Bronchial epithelial cell (primary cell): ENCODE measurements at regions not wholly inside any gene's neighbourhood (a gene's known extent, or its start where the extent isn't known, plus 50 kb on each side); places are given as distances from the start of the nearest gene placed in this dataset.
A peak's percentile ranks its signal among the peaks of the same experiment; 100 is the strongest.

Experiments used
- DNase-seq: peaks from one replicate; pipeline ENCODE4 v3.0.0-alpha.2; 2010; ENCODE audit warnings: low read depth
- FAIRE-seq: peaks from 2 replicates; lab custom pipeline; 2011; peaks lifted over from hg19 to GRCh38; lab: Jason Lieb, UNC
- H3K27me3 ChIP-seq: 2 replicates; pipeline ENCODE4 v1.5.1; 2011; ENCODE audit warnings: low read length; ENCODE audit not compliant: control insufficient read depth, insufficient read depth
- H3K36me3 ChIP-seq: 2 replicates; pipeline ENCODE4 v1.5.1; 2011; ENCODE audit warnings: low read length; ENCODE audit not compliant: control insufficient read depth, insufficient read depth
- H3K4me3 ChIP-seq: 2 replicates; pipeline ENCODE4 v1.5.1; 2011; ENCODE audit warnings: mild to moderate bottlenecking, low read depth, low read length, control low read depth
- CTCF ChIP-seq: IDR thresholded peaks from 2 replicates; pipeline ENCODE4 v1.5.1; 2011; ENCODE audit warnings: mild to moderate bottlenecking, moderate library complexity, low read length, control low read depth, inconsistent platforms; ENCODE audit not compliant: insufficient read depth, severe bottlenecking

- Histone ChIP-seq H3K36me3 (no peaks in the 10 kb centered on the region), H3K4me3 (no peak overlapping the region), H3K27me3 (no peaks in the 10 kb centered on the region)
- DNase-seq, result no peak
- no peak for TF ChIP-seq CTCF
- no peak for FAIRE-seq
These were observed 317.3 kb downstream of the AJAP1 start for GRCh38 chr1:4971666-4972065.

- H3K36me3 ChIP-seq, result no peaks in the 10 kb centered on the region
- no peaks in the 10 kb centered on the region for H3K27me3 ChIP-seq
- TF ChIP-seq CTCF, result no peak
- no peak for FAIRE-seq
- DNase-seq, result no peak
- H3K4me3 ChIP-seq, result no peak overlapping the region
These were observed 316.1 kb downstream of the AJAP1 start for GRCh38 chr1:4970532-4970931.

DNA sequence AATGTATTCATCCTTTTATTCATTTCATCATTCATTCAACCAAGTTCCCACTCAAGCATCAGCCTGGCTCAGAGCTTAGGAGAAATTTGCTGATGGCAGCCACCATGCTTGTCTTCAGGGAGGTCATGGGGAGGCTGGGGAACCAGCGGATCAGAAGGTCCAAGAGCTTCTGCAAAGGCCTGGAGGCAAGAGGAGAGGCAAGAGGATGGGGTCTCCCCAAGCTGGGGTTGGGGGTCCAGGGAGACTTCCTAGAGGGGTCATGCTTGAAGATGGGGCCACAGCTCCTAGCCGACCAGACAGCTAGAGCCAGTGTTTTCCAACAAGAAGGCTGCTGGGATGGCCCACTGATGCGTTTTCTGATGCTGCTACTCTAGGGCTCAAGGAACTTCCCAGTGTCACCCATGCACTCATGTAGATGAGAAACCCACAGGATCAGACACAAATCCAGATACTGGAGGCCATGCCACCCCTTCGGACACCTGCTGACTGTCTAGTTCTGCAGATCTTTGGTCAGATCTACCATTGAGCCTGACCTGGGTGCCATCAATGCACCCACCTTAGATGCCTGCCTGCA, 315.2 kb downstream of the AJAP1 start:
- Histone ChIP-seq H3K36me3 (no peaks in the 10 kb centered on the region), H3K27me3 (no peaks in the 10 kb centered on the region), H3K4me3 (no peak overlapping the region)
- FAIRE-seq (peak; percentile 36), DNase-seq (no peak)
- no peak for TF ChIP-seq CTCF

DNA sequence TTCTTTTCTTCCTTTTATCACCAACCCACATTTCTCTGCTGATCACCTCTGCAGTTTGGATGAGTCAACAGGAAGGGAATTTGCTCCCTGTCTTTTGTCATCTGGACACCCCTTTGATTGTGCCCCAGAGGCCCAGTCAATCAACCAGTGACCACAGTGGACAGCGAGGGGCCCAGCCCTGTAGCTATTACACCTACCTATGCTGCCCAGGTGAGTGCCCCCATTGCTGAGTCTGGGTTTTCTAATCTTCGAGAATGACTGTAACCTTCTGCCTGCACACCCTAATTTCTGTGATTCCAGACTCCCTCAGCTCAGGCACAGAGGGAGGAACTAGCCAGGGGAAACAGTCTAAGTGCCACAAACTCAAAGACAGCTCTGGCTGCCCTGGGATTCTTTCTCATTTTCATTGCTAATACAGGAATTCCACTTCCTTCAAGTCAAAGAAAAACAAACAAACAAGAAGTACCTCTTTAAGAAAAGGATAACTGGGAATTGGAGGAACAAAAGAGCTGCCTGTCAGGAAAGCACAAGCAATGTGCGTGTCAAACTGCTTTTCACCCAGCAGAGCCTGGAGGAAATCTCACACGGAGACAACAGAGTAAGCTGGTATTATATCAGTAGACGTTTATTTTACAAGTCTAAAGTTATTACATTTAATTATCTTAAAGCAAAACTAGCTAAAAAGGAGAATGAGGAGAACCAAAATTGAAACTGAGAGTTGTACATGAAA, 311.1 kb downstream of the AJAP1 start:
- FAIRE-seq (peak; percentile 52), DNase-seq (no peak)
- TF ChIP-seq CTCF, result no peak
- H3K27me3 ChIP-seq, result no peaks in the 10 kb centered on the region
- H3K36me3 ChIP-seq, result no peaks in the 10 kb centered on the region
- H3K4me3 ChIP-seq, result no peak overlapping the region

- no peak for DNase-seq
- H3K27me3 ChIP-seq, result no peaks in the 10 kb centered on the region
- no peak for FAIRE-seq
- H3K4me3 ChIP-seq, result no peak overlapping the region
- no peaks in the 10 kb centered on the region for H3K36me3 ChIP-seq
- TF ChIP-seq CTCF, result no peak
These were observed 310.4 kb downstream of the AJAP1 start for GRCh38 chr1:4964634-4965345.
